GM12878 (cell line): ENCODE measurements at regions not wholly inside any gene's neighbourhood (a gene's known extent, or its start where the extent isn't known, plus 50 kb on each side); places are given as distances from the start of the nearest gene placed in this dataset.

Experiments
- ATAC-seq: fragments of 200-7000 bp; cut with Tn5 transposase; 3 replicates; pipeline ENCODE4 v1.9.1; 2020; ENCODE audit warnings: mild to moderate bottlenecking, moderate library complexity
- BruUV-seq: library from RNA; stranded (reverse); fragments of 400-500 nt; replicated peaks from 2 replicates; lab custom pipeline; 2021; lab: Mats Ljungman, UMichigan
- CTCF ChIA-PET: fragments of 300-600 bp; sonication (Branson Sonifier 250); formaldehyde crosslinking; extraction: SDS; loops from one replicate; lab custom pipeline; 2021; ENCODE audit warnings: inconsistent platforms; lab: Yijun Ruan, JAX
- POLR2A ChIA-PET: fragments of 350-600 bp; formaldehyde crosslinking; extraction: SDS; loops from one replicate; lab custom pipeline; 2021; ENCODE audit warnings: inconsistent platforms; lab: Charles Lee
- RAD21 ChIA-PET: fragments of 300-600 bp; sonication (Branson Sonifier 250); formaldehyde crosslinking; loops from one replicate; lab custom pipeline; 2023; ENCODE audit warnings: antibody characterized with exemption; ENCODE audit not compliant: unreplicated experiment; lab: Charles Lee
- SMC1A ChIA-PET: fragments of 300-600 bp; sonication (Branson Sonifier 250); formaldehyde crosslinking; loops from one replicate; lab custom pipeline; 2023; ENCODE audit not compliant: unreplicated experiment, uncharacterized antibody; lab: Charles Lee
- DNase-seq: peaks from one replicate; pipeline ENCODE4 v3.0.0-alpha.2; 2011; ENCODE audit warnings: low read depth, low spot score
- FAIRE-seq: peaks from 3 replicates; lab custom pipeline; 2011; peaks lifted over from hg19 to GRCh38; lab: Jason Lieb, UNC
- H2AFZ ChIP-seq: 2 replicates; pipeline ENCODE4 v1.6.0; 2011; ENCODE audit warnings: low read depth, low read length, control low read depth; ENCODE audit not compliant: control insufficient read depth
- H3K27ac ChIP-seq: 2 replicates; pipeline ENCODE4 v1.5.1; 2011; ENCODE audit warnings: control low read depth; ENCODE audit not compliant: control insufficient read depth, insufficient read depth
- H3K27me3 ChIP-seq, 2 experiments: replicated peaks in 1 of 2; 2 replicates each; pipeline versions ENCODE4 v1.6.0 to v1.6.1; 2011; ENCODE audit warnings: low read length in 1 of 2; ENCODE audit not compliant: control insufficient read depth in 2 of 2, insufficient read depth in 2 of 2
- H3K36me3 ChIP-seq, 2 experiments: 2 replicates each; pipeline ENCODE4 v1.5.1; 2011; ENCODE audit warnings: low read length in 1 of 2; ENCODE audit not compliant: control insufficient read depth in 2 of 2, insufficient read depth in 2 of 2
- H3K4me1 ChIP-seq: 2 replicates; pipeline ENCODE4 v1.6.1; 2011; ENCODE audit warnings: mild to moderate bottlenecking, low read length, moderate library complexity, mixed read lengths; ENCODE audit not compliant: control insufficient read depth, insufficient read depth
- H3K4me2 ChIP-seq: 2 replicates; pipeline ENCODE4 v1.6.0; 2011; ENCODE audit warnings: control low read depth; ENCODE audit not compliant: control insufficient read depth, insufficient read depth
- H3K4me3 ChIP-seq: fragments of 200-600 bp; sonication (generic); 2 replicates; pipeline ENCODE4 v1.5.1; 2016
- H3K79me2 ChIP-seq: 2 replicates; pipeline ENCODE4 v1.6.0; 2011; ENCODE audit warnings: low read length; ENCODE audit not compliant: control insufficient read depth, insufficient read depth
- H3K9ac ChIP-seq: 2 replicates; pipeline ENCODE4 v1.8.0; 2011; ENCODE audit warnings: low read length, control low read depth, mixed read lengths; ENCODE audit not compliant: control insufficient read depth, insufficient read depth
- H3K9me3 ChIP-seq: replicated peaks from 3 replicates; pipeline ENCODE4 v1.5.1; 2011; ENCODE audit warnings: mild to moderate bottlenecking, low read length; ENCODE audit not compliant: control insufficient read depth, insufficient read depth
- H4K20me1 ChIP-seq: 2 replicates; pipeline ENCODE4 v1.6.0; 2011; ENCODE audit not compliant: control insufficient read depth, insufficient read depth
- ASH2L ChIP-seq: fragments of 300-600, 200-600 bp; sonication (generic); IDR thresholded peaks from 2 replicates; pipeline ENCODE4 v1.6.1; 2017; ENCODE audit warnings: low read depth, mild to moderate bottlenecking, borderline replicate concordance
- PKNOX1 ChIP-seq: fragments of 450-650 bp; IDR thresholded peaks from 2 replicates; pipeline ENCODE4 v1.6.1; 2016; ENCODE audit warnings: mild to moderate bottlenecking
- SREBF1 ChIP-seq: IDR thresholded peaks from 2 replicates; pipeline ENCODE4 v1.6.1; 2012; ENCODE audit warnings: mild to moderate bottlenecking, low read length
- TARDBP ChIP-seq: IDR thresholded peaks from 2 replicates; pipeline ENCODE4 v1.6.1; 2016; ENCODE audit warnings: borderline replicate concordance
- WGBS: methylation state at CpG from one replicate; pipeline ENCODE4 v1.1.6; 2016; ENCODE audit warnings: low lambda C conversion rate; ENCODE audit not compliant: insufficient replicate concordance, insufficient coverage; ENCODE audit errors: missing lambda C conversion rate; 5-methylcytosine and 5-hydroxymethylcytosine counted together
- in situ Hi-C: fragments of 300-500 bp; cut with MboI; formaldehyde crosslinking; loops from 9 replicates; pipeline ENCODE4 v1.14.3; 2018; ENCODE audit warnings: mixed read lengths
- intact Hi-C: fragments of 100-400 bp; cut with micrococcal nuclease; formaldehyde crosslinking; loops from one replicate; pipeline ENCODE4 v1.14.2; 2022; ENCODE audit not compliant: unreplicated experiment

- 11% methylated on average over 7 of the region's 7 CpGs for WGBS
- H3K27ac ChIP-seq: no peak overlapping the region
- BruUV-seq: no TSS peak
Measured at GRCh38 chr9:113708821-113709713, 167.0 kb upstream of the ZNF618 start.

GRCh38 chr9:113709721-113710120 lies 166.4 kb upstream of the ZNF618 start:
- H3K4me2 ChIP-seq: no peak overlapping the region
- FAIRE-seq: no peak
- H3K9me3 ChIP-seq: no peaks in the 10 kb centered on the region; the same call in 2 of the 3 replicates
- no peak for DNase-seq
- no peak for TF ChIP-seq ASH2L
- no peak for TF ChIP-seq PKNOX1
- no peak for TF ChIP-seq TARDBP
- TF ChIP-seq, all 136 proteins: peak for 0
- H3K79me2 ChIP-seq: no peaks in the 10 kb centered on the region
- RAD21 ChIA-PET: no interaction called here
- POLR2A ChIA-PET: no interaction called here
- H3K27ac ChIP-seq: no peak overlapping the region
- CTCF ChIA-PET: no interaction called here
- no peak overlapping the region for H2AFZ ChIP-seq
- H4K20me1 ChIP-seq: no peaks in the 10 kb centered on the region
- H3K4me1 ChIP-seq: no peaks in the 10 kb centered on the region
- 1% methylated on average over 6 of the region's 6 CpGs for WGBS
- H3K4me3 ChIP-seq: no peak overlapping the region
- no peaks in the 10 kb centered on the region for H3K36me3 ChIP-seq
- H3K9ac ChIP-seq: no peak overlapping the region
- ATAC-seq: no peak
- BruUV-seq: no TSS peak
- H3K27me3 ChIP-seq: peaks cover 0 to 1% of the 10 kb centered on the region in 2 experiments; a peak in 1 of 4 replicates
- SMC1A ChIA-PET: no interaction called here
- intact Hi-C loops: no loop called here
- in situ Hi-C loops: no loop called here

More at GRCh38 chr9:113708821-113709713, 167.0 kb upstream of the ZNF618 start:
- ChIA-PET SMC1A (no interaction called here), POLR2A (no interaction called here), RAD21 (no interaction called here), CTCF (no interaction called here)
- no peaks in the 10 kb centered on the region for H4K20me1 ChIP-seq
- intact Hi-C loops: no loop called here
- H3K9ac ChIP-seq: no peak overlapping the region
- H3K4me3 ChIP-seq: no peak overlapping the region
- no peaks in the 10 kb centered on the region; the same call in 2 of the 3 replicates for H3K9me3 ChIP-seq
- no peak overlapping the region for H3K4me2 ChIP-seq
- no peak for TF ChIP-seq SREBF1
- H2AFZ ChIP-seq: no peak overlapping the region
- H3K27me3 ChIP-seq: peaks cover 0 to 1% of the 10 kb centered on the region in 2 experiments; a peak in 1 of 4 replicates
- DNase-seq: no peak
- in situ Hi-C loops: no loop called here
- no peak for ATAC-seq
- no peaks in the 10 kb centered on the region for H3K36me3 ChIP-seq
- no peaks in the 10 kb centered on the region for H3K4me1 ChIP-seq
- H3K79me2 ChIP-seq: no peaks in the 10 kb centered on the region
- FAIRE-seq: no peak
